Superior temporal gyrus (tissue), 1 donor: ENCODE measurements at regions not wholly inside any gene's neighbourhood (a gene's known extent, or its start where the extent isn't known, plus 50 kb on each side); places are given as distances from the start of the nearest gene placed in this dataset.

Source experiments
- DNase-seq: peaks from one replicate; pipeline ENCODE4 v3.0.0-alpha.2; 2016; ENCODE audit errors: extremely low spot score

DNA sequence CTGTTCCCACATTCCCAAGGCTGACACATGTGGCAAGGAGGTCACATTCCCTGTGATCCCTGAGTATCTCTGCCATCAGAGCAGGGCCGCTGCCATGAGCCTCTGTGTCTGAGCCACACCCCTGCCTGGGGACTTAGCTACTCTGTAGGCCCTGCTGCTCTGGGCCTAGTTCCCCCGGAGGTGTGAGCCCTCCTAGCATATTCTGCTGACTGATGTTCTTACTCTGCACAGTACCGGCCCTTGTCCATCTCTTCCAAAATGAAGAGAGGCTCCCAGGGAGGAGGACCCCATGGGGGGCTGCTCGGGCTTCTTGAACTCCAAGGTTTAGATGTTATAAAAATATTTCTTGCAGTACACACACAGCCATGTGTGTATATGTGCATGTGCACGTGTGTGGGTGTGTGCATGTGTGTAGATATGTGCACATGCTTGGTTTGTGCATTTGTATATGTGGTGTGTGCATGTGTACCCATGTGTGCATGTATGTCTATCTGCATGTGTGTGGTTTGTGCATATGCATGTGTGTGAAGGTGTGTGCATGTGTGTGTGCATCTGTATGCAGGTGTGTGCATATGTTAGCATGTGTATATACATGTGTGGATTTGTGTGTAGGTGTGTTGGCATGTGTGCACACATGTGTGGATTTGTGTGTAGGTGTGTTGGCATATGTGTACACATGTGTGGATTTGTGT is 101.2 kb downstream of the ERMARD start:
- no peak for DNase-seq

DNA sequence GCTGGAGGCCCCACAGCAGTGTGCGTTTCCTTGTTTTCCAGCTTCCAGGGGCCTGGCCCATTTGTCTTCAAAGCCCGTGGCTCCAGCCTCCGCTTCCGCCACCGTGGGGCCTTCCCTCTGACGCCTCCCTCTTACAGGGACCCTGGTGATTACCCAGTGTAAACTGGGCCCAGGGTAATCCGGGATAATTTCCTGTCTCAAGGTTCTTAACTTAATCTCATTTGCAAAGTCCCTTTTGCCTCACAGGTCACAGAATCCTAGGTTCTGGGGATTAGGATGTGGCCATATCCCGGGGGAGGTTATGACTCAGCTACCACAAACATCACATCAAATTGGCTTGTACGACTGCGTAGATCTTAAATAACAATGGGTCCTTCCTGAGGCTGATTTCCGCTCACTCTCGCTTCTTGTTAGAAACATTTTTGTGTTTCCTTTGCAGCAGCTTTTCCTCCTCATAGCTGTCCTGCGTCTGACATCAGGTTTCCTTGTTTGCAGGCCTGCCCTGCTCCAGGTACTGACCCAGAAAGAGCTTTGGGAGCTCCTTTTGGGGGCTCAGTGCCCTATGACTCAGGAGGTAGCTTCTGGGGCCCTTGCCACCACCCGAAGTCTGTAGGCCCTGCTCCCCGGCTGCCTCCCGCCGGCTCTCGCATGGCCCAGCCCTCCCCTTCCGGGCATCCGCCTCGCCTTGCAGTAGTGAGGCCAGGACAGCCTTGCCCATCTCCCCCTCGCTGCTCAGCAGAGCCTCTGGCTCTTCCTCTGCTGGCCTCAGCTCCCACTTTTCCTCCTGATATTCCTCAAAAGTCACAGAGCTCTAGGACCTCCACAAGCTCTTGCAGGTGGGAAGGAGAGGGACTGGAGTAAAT is 100.5 kb downstream of the ERMARD start:
- no peak for DNase-seq

DNA sequence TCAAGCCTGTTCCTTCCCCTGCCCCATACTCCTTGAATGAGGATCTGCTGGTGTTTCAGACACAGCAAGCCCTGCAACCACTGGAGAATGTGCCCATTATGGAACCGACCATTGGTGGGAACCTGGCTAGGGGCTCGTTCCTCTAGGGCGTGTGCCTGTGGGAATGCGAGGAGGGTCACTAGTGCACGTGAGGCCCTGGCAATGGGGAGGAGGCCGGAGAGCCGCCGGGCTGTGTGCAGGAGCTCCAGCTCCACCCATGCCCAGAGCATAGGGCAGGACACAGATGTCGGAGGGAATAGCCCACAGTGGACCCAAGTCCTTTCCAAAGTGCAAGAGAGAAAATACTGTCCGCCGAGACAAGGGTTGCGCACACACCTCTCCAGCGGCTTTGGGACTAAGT is 99.3 kb downstream of the ERMARD start:
- DNase-seq: no peak

- DNase-seq: no peak
Measured at GRCh38 chr6:169850154-169850553, 98.7 kb downstream of the ERMARD start.

DNA sequence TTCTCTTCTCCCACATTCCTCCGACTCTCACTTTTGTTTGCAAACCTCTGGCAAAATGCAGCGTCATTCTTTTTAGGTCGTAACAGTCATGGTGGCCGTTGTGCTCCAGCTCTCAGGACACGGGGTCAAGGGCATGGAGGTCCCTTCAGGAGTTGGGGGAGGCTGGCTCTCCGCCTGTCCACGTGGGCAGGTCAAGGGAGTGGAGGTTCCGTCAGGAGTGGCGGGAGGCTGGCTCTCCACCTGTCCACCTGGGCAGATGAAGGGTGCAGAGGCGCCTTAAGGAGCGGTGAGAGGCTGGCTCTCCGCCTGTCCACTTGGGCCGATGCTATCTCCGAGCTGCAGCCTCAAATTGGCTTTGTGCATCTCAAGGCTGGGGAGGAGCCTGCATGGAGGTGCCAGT is 98.0 kb downstream of the ERMARD start:
- no peak for DNase-seq

- DNase-seq: no peak
Measured at GRCh38 chr6:169848946-169849345, 97.5 kb downstream of the ERMARD start.

DNA sequence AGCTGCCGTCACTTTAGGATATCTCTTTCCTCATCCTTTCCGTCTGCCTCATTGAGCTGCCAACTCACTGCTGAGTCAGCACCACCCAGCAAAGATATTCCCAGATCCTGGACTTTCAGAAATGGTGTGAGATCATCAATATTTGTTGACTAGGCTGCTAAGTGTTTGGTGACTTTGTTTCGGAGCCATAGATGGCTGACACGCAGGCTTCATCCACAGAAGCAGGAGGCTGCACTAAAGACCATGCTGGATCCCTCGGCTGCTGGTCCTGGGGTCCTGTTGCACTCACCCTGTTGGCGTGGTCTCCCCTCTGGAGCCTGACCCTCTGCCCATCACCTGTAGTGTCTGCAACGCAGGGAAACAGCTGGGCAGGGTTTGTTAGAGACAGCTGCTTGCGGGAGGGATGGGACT is 96.5 kb downstream of the ERMARD start:
- no peak for DNase-seq

- no peak for DNase-seq
Measured at GRCh38 chr6:169847141-169847674, 95.8 kb downstream of the ERMARD start.

GRCh38 chr6:169846286-169847056 is 95.0 kb downstream of the ERMARD start:
- DNase-seq: no peak

- no peak for DNase-seq
Measured at GRCh38 chr6:169845426-169846285, 94.2 kb downstream of the ERMARD start.

DNA sequence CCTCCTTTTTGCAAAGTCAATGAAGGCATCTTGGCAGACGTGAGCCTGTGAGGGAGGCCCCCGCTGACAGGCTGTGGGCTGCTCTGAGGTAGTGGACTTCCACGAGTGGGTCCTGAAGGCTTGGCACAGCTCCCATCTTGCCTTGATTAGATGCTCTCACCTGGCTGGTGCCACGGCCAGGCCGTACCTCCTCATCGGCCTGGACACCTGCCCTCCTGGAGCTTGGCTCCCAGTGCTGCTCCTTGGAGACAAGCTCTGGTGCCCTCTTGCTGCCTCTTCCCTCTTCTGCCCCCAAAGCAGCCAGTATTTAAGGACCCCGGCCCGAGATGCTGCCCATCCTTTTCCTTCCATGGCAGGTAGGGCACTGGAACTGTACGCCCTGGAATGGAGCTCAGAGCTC is 93.5 kb downstream of the ERMARD start:
- DNase-seq: no peak

GRCh38 chr6:169843991-169844390 is 92.6 kb downstream of the ERMARD start:
- no peak for DNase-seq

- DNase-seq: no peak
Measured at GRCh38 chr6:169843110-169843509, 91.7 kb downstream of the ERMARD start.

- DNase-seq: no peak
Measured at GRCh38 chr6:169841907-169842606, 90.6 kb downstream of the ERMARD start.

DNA sequence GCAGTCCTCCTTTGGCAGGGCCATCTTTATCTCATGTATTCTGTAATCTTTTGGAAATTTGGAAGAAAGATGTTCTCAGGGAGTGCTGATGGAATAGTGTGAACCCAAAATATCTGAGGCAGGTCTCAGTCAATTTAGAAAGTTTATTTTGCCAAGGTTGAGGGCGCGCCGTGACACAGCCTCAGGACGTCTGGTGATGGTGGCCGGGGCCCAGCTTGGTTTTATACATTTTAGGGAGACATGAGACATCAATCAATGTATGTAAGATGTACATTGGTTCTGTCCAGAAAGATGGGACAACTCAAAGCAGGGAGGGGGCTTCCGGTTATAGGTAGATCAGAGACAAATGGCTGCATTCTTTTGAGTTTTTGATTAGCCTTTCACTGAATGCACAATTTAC is 89.8 kb downstream of the ERMARD start:
- no peak for DNase-seq

DNA sequence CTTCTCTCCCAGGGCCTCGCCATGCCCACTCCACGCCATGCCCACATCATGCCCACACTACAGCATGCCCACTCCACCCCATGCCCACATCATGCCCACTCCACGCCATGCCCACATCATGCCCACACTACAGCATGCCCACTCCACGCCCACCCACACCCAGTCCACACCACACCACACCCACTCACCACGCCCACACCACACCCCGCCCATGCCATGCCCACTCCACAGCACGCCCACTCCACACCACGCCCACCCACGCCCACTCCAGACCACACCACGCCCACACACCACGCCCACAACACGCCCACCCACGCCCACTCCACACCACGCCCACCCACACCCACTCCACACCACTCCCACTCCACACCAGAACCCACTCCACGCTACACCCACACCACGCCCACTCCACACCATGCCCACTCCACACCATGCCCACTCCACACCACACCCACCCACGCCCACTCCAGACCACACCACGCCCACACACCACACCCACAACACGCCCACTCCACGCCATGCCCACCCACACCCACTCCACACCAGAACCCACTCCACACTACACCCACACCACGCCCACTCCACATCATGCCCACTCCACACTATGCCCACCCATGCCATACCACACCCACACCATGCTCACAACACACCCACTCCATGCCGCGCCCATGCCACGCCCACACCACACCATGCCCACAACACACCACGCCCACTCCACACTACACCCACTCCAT is 88.6 kb downstream of the ERMARD start:
- DNase-seq: no peak

DNA sequence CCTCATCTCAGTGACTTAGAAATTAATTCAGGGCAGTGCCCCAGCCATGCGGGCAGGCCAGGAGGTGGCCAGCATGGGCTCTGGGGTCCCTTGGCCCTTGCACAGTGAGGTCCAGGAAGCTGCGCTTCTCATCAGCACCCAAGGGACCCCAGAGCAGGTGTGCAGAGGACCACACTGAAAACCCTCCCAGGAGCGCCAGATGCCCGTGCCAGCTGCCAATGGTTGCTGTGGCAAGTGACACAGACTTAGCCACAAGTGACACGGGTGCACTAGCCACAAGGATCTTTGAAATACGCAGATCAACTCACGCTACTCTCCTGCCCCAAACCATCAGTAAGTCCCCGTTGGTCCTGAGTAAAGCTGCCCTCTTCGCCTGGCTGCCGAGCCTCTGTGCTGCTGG is 88.1 kb downstream of the ERMARD start:
- DNase-seq: no peak

DNA sequence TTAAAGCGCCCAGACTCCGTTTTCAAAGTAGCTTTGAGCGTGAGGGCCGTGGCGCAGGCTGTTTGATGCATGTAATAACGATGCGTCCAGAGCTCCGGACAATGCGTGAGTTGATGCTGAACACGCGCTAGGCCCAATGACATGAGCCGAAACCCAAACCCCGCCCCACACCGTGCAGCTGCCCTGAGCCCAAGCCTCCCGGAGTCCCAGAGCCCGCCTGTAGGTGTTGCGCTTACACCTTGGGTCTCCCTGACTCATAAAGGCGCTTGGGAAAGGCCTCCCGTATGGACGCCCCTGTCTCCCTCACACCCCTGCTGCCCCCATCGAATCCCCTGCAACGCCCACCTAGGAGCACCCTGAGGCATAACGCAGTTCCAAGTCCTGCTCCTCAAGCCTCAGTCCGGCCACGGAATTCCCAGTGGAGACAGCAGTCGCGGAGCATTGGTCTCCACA is 87.6 kb downstream of the ERMARD start:
- no peak for DNase-seq

DNA sequence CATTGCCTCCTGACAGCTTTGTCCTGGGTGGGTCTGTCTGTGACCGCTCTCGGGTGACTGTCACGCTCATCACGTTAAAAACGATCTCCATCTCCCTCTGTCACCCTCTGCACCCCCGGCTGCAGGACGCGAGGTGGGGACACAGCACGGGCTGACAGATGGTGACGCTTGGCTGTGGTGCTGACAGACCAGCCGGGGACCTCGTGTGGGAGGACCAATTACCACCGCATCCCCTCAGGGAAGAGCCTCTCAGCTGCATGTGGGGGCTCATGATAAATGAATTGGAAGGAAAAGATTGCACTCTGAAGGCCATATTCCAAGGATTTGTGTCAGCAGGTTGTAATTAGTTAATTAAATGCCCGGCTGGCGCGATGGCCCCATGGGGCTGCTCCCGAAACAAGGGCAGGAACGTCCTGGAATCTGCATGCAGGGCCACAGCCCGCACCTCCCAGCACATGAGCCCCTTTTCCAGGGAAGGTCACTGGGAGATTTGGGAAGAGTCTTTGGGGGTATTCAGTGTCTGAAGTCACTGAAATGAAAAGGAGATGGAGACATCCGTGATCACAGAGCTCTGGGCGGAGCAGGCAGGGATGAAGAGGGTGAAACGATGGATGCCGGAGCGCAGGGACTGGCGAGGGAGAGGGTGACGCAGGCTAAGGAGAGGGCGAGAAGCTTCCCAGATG is 87.1 kb downstream of the ERMARD start:
- no peak for DNase-seq
